ENCODE measurements at regions not wholly inside any gene's neighbourhood (a gene's known extent, or its start where the extent isn't known, plus 50 kb on each side); places are given as distances from the start of the nearest gene placed in this dataset.
"Not testable (repeated sequence)": the region's sequence is repeated elsewhere in the genome, so short reads cannot be mapped to it uniquely, and the experiment has no call there.

DNA sequence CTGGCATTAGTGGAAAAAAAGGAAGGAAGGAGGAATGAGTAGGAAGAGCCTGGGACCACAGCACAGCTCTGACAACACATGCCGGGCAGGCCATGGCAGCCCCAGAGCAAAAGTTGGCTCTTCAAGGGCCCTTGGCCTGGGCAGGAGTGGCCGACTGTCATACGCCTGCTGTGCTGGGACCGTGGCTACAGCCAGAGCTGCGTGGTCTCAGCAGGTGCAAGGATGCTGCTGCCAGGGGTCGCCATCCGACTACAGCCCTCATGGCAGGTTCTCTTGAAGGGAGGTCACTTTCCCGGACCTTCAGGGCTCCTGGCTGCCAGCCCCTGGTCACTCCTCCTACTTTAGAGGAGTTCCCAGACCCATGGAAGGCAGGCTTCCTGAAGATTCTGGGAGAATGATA lies 109.9 kb downstream of the ARL4C start:
- no peak for DNase-seq (ENCODE audit: low read depth in 1 of 2, low spot score in 1 of 2)
- Histone ChIP-seq H3K27ac (replicated peaks) (no peak overlapping the region), H3K4me3 (replicated peaks; ENCODE audit: insufficient read depth, low read length) (no peak overlapping the region), H3K27me3 (ENCODE audit: insufficient read depth, poor library complexity, severe bottlenecking) (no peaks in the 10 kb centered on the region)
- TF ChIP-seq SPI1 (IDR thresholded peaks at IDR 0.05; ENCODE audit: borderline replicate concordance, low read depth) (no peak), POLR2AphosphoS5 (IDR thresholded peaks at IDR 0.05; ENCODE audit: low read depth) (no peak), GABPA (IDR thresholded peaks at IDR 0.05; ENCODE audit: low read depth) (no peak)
- TF ChIP-seq, protein P1, sequence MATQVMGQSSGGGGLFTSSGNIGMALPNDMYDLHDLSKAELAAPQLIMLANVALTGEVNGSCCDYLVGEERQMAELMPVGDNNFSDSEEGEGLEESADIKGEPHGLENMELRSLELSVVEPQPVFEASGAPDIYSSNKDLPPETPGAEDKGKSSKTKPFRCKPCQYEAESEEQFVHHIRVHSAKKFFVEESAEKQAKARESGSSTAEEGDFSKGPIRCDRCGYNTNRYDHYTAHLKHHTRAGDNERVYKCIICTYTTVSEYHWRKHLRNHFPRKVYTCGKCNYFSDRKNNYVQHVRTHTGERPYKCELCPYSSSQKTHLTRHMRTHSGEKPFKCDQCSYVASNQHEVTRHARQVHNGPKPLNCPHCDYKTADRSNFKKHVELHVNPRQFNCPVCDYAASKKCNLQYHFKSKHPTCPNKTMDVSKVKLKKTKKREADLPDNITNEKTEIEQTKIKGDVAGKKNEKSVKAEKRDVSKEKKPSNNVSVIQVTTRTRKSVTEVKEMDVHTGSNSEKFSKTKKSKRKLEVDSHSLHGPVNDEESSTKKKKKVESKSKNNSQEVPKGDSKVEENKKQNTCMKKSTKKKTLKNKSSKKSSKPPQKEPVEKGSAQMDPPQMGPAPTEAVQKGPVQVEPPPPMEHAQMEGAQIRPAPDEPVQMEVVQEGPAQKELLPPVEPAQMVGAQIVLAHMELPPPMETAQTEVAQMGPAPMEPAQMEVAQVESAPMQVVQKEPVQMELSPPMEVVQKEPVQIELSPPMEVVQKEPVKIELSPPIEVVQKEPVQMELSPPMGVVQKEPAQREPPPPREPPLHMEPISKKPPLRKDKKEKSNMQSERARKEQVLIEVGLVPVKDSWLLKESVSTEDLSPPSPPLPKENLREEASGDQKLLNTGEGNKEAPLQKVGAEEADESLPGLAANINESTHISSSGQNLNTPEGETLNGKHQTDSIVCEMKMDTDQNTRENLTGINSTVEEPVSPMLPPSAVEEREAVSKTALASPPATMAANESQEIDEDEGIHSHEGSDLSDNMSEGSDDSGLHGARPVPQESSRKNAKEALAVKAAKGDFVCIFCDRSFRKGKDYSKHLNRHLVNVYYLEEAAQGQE (IDR thresholded peaks at IDR 0.05; ENCODE audit: insufficient replicate concordance, low read depth): no peak
- TF ChIP-seq, protein P2, sequence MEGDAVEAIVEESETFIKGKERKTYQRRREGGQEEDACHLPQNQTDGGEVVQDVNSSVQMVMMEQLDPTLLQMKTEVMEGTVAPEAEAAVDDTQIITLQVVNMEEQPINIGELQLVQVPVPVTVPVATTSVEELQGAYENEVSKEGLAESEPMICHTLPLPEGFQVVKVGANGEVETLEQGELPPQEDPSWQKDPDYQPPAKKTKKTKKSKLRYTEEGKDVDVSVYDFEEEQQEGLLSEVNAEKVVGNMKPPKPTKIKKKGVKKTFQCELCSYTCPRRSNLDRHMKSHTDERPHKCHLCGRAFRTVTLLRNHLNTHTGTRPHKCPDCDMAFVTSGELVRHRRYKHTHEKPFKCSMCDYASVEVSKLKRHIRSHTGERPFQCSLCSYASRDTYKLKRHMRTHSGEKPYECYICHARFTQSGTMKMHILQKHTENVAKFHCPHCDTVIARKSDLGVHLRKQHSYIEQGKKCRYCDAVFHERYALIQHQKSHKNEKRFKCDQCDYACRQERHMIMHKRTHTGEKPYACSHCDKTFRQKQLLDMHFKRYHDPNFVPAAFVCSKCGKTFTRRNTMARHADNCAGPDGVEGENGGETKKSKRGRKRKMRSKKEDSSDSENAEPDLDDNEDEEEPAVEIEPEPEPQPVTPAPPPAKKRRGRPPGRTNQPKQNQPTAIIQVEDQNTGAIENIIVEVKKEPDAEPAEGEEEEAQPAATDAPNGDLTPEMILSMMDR (IDR thresholded peaks at IDR 0.05; ENCODE audit: insufficient read depth, low read length): no peak

DNA sequence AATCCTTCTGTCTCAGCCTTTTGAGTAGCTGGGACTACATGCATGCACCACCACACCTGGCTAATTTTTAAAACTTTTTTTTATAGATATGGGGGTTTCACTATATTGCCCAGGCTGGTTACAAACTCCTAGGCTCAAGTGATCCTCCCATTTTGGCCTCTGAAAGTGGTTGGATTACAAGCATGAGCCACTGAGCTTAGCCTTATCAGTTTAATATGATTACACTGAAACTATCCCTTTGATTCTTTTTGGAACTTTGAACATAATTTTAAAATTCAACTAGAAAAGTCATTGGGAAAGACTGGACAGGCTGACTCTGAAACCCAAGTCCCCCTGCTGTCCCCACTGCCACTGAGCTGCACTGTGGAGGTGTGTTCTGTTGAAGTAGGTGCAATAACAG lies 114.8 kb downstream of the ARL4C start:
- Histone ChIP-seq H3K4me3 (replicated peaks; ENCODE audit: insufficient read depth, low read length) (no peak overlapping the region), H3K27ac (replicated peaks) (no peak overlapping the region), H3K27me3 (ENCODE audit: insufficient read depth, poor library complexity, severe bottlenecking) (no peaks in the 10 kb centered on the region)
- TF ChIP-seq, protein P2 (IDR thresholded peaks at IDR 0.05; ENCODE audit: insufficient read depth, low read length): no peak
- no peak for TF ChIP-seq SPI1 (IDR thresholded peaks at IDR 0.05; ENCODE audit: borderline replicate concordance, low read depth)
- no peak for DNase-seq (ENCODE audit: low read depth in 1 of 2, low spot score in 1 of 2)

DNA sequence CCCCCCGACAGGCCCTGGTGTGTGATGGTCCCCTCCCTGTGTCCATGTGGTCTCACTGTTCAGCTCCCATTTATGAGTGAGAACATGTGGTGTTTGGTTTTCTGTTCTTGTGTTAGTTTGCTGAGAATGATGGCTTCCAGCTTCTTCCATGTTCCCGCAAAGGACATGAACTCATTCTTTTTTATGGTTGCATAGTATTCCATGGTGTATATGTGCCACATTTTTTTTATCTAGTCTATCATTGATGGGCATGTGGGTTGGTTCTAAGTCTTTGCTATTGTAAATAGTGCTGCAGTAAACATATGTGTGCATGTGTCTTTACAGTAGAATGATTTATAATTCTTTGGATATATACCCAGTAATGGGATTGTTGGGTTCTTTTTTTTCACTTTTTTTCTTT lies 117.9 kb downstream of the ARL4C start:
- DNase-seq (ENCODE audit: low read depth in 1 of 2, low spot score in 1 of 2); H3K27me3 ChIP-seq (ENCODE audit: insufficient read depth, poor library complexity, severe bottlenecking); H3K4me3 ChIP-seq (replicated peaks; ENCODE audit: insufficient read depth, low read length); H3K27ac ChIP-seq (replicated peaks): not testable (repeated sequence)

DNA sequence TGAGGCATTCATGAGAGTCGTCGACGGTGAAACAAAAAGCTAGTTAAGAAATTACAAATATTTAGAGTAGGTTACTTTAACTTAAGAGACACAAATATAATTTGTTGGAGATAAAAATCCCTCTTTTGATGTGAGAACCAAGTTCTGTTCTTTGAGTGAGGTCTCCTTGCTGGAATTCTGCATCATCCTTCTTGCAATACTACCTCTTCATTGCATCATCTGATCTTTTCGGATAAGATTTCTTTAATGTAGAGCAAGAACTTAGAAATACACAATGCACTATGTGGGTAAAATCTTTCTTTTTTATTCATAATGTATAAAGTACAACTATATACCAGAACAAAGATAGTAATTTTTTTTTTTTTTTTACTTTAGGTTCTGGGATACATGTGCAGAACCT lies 118.4 kb downstream of the ARL4C start:
- DNase-seq (ENCODE audit: low read depth in 1 of 2, low spot score in 1 of 2): no peak
- TF ChIP-seq, protein P2 (IDR thresholded peaks at IDR 0.05; ENCODE audit: insufficient read depth, low read length): no peak
- TF ChIP-seq GABPA (IDR thresholded peaks at IDR 0.05; ENCODE audit: low read depth) (no peak), SPI1 (IDR thresholded peaks at IDR 0.05; ENCODE audit: borderline replicate concordance, low read depth) (no peak), POLR2AphosphoS5 (IDR thresholded peaks at IDR 0.05; ENCODE audit: low read depth) (no peak)
- TF ChIP-seq, protein P1 (IDR thresholded peaks at IDR 0.05; ENCODE audit: insufficient replicate concordance, low read depth): no peak
- Histone ChIP-seq H3K4me3 (replicated peaks; ENCODE audit: insufficient read depth, low read length) (no peak overlapping the region), H3K27ac (replicated peaks) (no peak overlapping the region), H3K27me3 (ENCODE audit: insufficient read depth, poor library complexity, severe bottlenecking) (no peaks in the 10 kb centered on the region)
